ENCODE measurements at regions not wholly inside any gene's neighbourhood (a gene's known extent, or its start where the extent isn't known, plus 50 kb on each side); places are given as distances from the start of the nearest gene placed in this dataset.

- DNase-seq (no peak), ATAC-seq (ENCODE audit: low FRiP score in 2 of 2) (no peak)
- 45 to 94% methylated on average over 1 of the region's 1 CpG for WGBS, 2 donors
- Histone ChIP-seq H3K9me3 (no peaks in the 10 kb centered on the region), H3K27ac (no peak overlapping the region), H3K4me1 (no peaks in the 10 kb centered on the region), H3K27me3 (no peaks in the 10 kb centered on the region), H3K36me3 (no peaks in the 10 kb centered on the region), H3K4me3 (no peak overlapping the region)
- TF ChIP-seq POLR2A (IDR thresholded peaks at IDR 0.05) (no peak), POLR2AphosphoS5 (IDR thresholded peaks at IDR 0.05) (no peak), EP300 (IDR thresholded peaks at IDR 0.05) (no peak)
- TF ChIP-seq, protein P1, sequence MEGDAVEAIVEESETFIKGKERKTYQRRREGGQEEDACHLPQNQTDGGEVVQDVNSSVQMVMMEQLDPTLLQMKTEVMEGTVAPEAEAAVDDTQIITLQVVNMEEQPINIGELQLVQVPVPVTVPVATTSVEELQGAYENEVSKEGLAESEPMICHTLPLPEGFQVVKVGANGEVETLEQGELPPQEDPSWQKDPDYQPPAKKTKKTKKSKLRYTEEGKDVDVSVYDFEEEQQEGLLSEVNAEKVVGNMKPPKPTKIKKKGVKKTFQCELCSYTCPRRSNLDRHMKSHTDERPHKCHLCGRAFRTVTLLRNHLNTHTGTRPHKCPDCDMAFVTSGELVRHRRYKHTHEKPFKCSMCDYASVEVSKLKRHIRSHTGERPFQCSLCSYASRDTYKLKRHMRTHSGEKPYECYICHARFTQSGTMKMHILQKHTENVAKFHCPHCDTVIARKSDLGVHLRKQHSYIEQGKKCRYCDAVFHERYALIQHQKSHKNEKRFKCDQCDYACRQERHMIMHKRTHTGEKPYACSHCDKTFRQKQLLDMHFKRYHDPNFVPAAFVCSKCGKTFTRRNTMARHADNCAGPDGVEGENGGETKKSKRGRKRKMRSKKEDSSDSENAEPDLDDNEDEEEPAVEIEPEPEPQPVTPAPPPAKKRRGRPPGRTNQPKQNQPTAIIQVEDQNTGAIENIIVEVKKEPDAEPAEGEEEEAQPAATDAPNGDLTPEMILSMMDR (IDR thresholded peaks at IDR 0.05): no peak
Observed at GRCh38 chr5:20158006-20158405, 170.0 kb upstream of the CDH18 start.

- Histone ChIP-seq H3K4me3 (no peak overlapping the region), H3K27ac (no peak overlapping the region), H3K27me3 (no peaks in the 10 kb centered on the region), H3K9me3 (no peaks in the 10 kb centered on the region), H3K4me1 (no peaks in the 10 kb centered on the region), H3K36me3 (no peaks in the 10 kb centered on the region)
- ATAC-seq (ENCODE audit: low FRiP score in 2 of 2) (no peak), DNase-seq (no peak)
- 56 to 60% methylated on average over 2 of the region's 2 CpGs for WGBS, 2 donors
- TF ChIP-seq, protein P1 (IDR thresholded peaks at IDR 0.05): no peak
- TF ChIP-seq POLR2AphosphoS5 (IDR thresholded peaks at IDR 0.05): no peak
- TF ChIP-seq POLR2A (IDR thresholded peaks at IDR 0.05): no peak
- no peak for TF ChIP-seq EP300 (IDR thresholded peaks at IDR 0.05)
Observed at GRCh38 chr5:20157089-20157488, 169.1 kb upstream of the CDH18 start.

DNA sequence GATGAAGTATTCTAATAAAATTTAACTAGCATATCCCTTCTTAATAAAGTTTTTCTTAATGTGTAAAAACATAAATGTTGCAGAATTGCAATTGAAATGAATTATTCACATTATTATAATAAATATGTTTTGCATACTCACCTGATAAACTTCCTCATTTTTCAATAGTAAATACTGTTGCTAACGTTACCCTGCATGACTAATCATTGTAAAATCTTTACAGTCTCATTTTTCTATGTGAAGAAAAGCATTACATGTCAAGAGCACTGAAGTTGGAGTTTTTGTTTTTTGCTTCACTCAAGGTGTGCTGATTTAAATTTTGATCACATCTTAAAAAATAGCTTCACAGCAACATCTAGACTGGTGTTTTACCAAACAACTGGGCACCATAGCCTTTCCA is 157.2 kb upstream of the CDH18 start:
- no peaks in the 10 kb centered on the region for H3K9me3 ChIP-seq
- TF ChIP-seq POLR2AphosphoS5 (IDR thresholded peaks at IDR 0.05) (no peak), EP300 (IDR thresholded peaks at IDR 0.05) (no peak), POLR2A (IDR thresholded peaks at IDR 0.05) (no peak)
- TF ChIP-seq, protein P1 (IDR thresholded peaks at IDR 0.05): no peak

GRCh38 chr5:20129501-20129900 is 141.5 kb upstream of the CDH18 start:
- no peak overlapping the region for H3K27ac ChIP-seq
- H3K27me3 ChIP-seq: no peaks in the 10 kb centered on the region
- DNase-seq (no peak), ATAC-seq (ENCODE audit: low FRiP score in 2 of 2) (no peak)
- WGBS, 2 donors: 69 to 70% methylated on average over 3 of the region's 3 CpGs
- H3K9me3 ChIP-seq: no peaks in the 10 kb centered on the region
- no peaks in the 10 kb centered on the region for H3K4me1 ChIP-seq
- H3K36me3 ChIP-seq: no peaks in the 10 kb centered on the region
- H3K4me3 ChIP-seq: no peak overlapping the region
- TF ChIP-seq, protein P1 (IDR thresholded peaks at IDR 0.05): no peak
- no peak for TF ChIP-seq EP300 (IDR thresholded peaks at IDR 0.05)
- TF ChIP-seq POLR2A (IDR thresholded peaks at IDR 0.05): no peak
- no peak for TF ChIP-seq POLR2AphosphoS5 (IDR thresholded peaks at IDR 0.05)

More for the DNA sequence above, 157.2 kb upstream of the CDH18 start:
- WGBS, 2 donors: 41 to 42% methylated on average over 1 of the region's 1 CpG
- DNase-seq (no peak), ATAC-seq (ENCODE audit: low FRiP score in 2 of 2) (no peak)
- H3K36me3 ChIP-seq: no peaks in the 10 kb centered on the region
- no peak overlapping the region for H3K4me3 ChIP-seq
- no peaks in the 10 kb centered on the region for H3K4me1 ChIP-seq
- no peak overlapping the region for H3K27ac ChIP-seq
- H3K27me3 ChIP-seq: no peaks in the 10 kb centered on the region

GRCh38 chr5:20128343-20128742 is 140.3 kb upstream of the CDH18 start:
- no peaks in the 10 kb centered on the region for H3K36me3 ChIP-seq
- no peaks in the 10 kb centered on the region for H3K27me3 ChIP-seq
- no peaks in the 10 kb centered on the region for H3K9me3 ChIP-seq
- no peak overlapping the region for H3K27ac ChIP-seq
- H3K4me3 ChIP-seq: no peak overlapping the region
- no peak for ATAC-seq (ENCODE audit: low FRiP score in 2 of 2)
- no peak for TF ChIP-seq EP300 (IDR thresholded peaks at IDR 0.05)
- no peaks in the 10 kb centered on the region for H3K4me1 ChIP-seq
- no peak for DNase-seq
- 95 to 98% methylated on average over 1 of the region's 1 CpG for WGBS, 2 donors
